Calu3 (cell line): ENCODE measurements at regions not wholly inside any gene's neighbourhood (a gene's known extent, or its start where the extent isn't known, plus 50 kb on each side); places are given as distances from the start of the nearest gene placed in this dataset.
"Not testable (repeated sequence)": the region's sequence is repeated elsewhere in the genome, so short reads cannot be mapped to it uniquely, and the experiment has no call there.

ENCODE experiments used
- BruUV-seq: library from RNA; stranded (reverse); fragments of 400-500 nt; replicated peaks from 2 replicates; lab custom pipeline; 2021; lab: Mats Ljungman, UMichigan
- CTCF ChIA-PET: fragments of 300-600 bp; sonication (Branson Sonifier 250); formaldehyde crosslinking; loops from one replicate; lab custom pipeline; 2022; ENCODE audit warnings: antibody characterized with exemption; lab: Charles Lee
- DNase-seq: peaks from one replicate; pipeline ENCODE4 v3.0.0; 2022
- H3K27ac Mint-ChIP-seq: one replicate; pipeline ENCODE4 v1.8.0; 2022; ENCODE audit warnings: mixed read lengths; ENCODE audit not compliant: unreplicated experiment
- H3K27me3 Mint-ChIP-seq: one replicate; pipeline ENCODE4 v1.8.0; 2022; ENCODE audit warnings: mixed read lengths; ENCODE audit not compliant: unreplicated experiment
- H3K36me3 Mint-ChIP-seq: one replicate; pipeline ENCODE4 v1.8.0; 2022; ENCODE audit warnings: mild to moderate bottlenecking, moderate library complexity, mixed read lengths; ENCODE audit not compliant: insufficient read depth, unreplicated experiment
- H3K4me1 Mint-ChIP-seq: one replicate; pipeline ENCODE4 v1.8.0; 2022; ENCODE audit warnings: mild to moderate bottlenecking, low read depth, mixed read lengths; ENCODE audit not compliant: unreplicated experiment
- H3K4me3 Mint-ChIP-seq: one replicate; pipeline ENCODE4 v1.8.0; 2022; ENCODE audit warnings: mild to moderate bottlenecking, low read depth, moderate library complexity, mixed read lengths; ENCODE audit not compliant: unreplicated experiment
- H3K9me3 Mint-ChIP-seq: one replicate; pipeline ENCODE4 v1.8.0; 2022; ENCODE audit warnings: low read depth, mixed read lengths; ENCODE audit not compliant: unreplicated experiment
- CTCF ChIP-seq: fragments of 200-600 bp; IDR thresholded peaks from one replicate; pipeline ENCODE4 v1.8.0; 2022; ENCODE audit warnings: antibody characterized with exemption; ENCODE audit not compliant: unreplicated experiment
- intact Hi-C: fragments of 100-400 bp; cut with micrococcal nuclease; formaldehyde crosslinking; loops from one replicate; pipeline ENCODE4 v1.10.0; 2022; ENCODE audit not compliant: unreplicated experiment

GRCh38 chr14:46540986-46541385 is 110.6 kb downstream of the RPL10L start:
- Mint-ChIP-seq H3K27me3 (no peaks in the 10 kb centered on the region), H3K9me3 (peaks cover 7% of the 10 kb centered on the region), H3K4me1 (no peaks in the 10 kb centered on the region), H3K27ac (no peak overlapping the region), H3K36me3 (no peaks in the 10 kb centered on the region), H3K4me3 (no peak overlapping the region)
- CTCF ChIA-PET: no interaction called here
- intact Hi-C loops: no loop called here
- TF ChIP-seq CTCF: no peak
- DNase-seq: no peak
- BruUV-seq: no TSS peak

DNA sequence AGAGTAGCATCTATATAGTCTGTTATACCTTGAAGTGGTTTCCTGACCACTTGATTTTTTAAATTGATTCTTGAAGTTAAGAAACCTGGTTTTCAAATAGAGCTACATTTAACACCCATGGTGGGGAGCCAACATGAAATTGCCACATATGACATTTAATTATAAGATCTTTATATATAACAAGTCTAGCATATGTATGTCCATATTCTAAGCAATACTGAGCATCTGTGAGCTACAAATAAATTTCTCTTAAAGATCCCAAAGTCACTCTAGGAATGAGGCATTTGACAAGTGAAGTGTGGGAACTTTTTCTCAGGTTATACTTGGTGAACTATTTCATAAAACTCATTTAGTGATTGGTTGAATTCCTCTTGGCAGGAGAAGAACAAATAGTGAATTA is 132.5 kb downstream of the RPL10L start:
- BruUV-seq: no TSS peak
- CTCF ChIA-PET: no interaction called here

GRCh38 chr14:46508752-46509151 is 142.8 kb downstream of the RPL10L start:
- H3K4me1 Mint-ChIP-seq, H3K36me3 Mint-ChIP-seq, H3K9me3 Mint-ChIP-seq, H3K27ac Mint-ChIP-seq, intact Hi-C loops, H3K4me3 Mint-ChIP-seq, DNase-seq, BruUV-seq, H3K27me3 Mint-ChIP-seq, CTCF ChIA-PET: not testable (repeated sequence)

More for the DNA sequence above, 132.5 kb downstream of the RPL10L start:
- no peaks in the 10 kb centered on the region for H3K27me3 Mint-ChIP-seq
- H3K36me3 Mint-ChIP-seq: no peaks in the 10 kb centered on the region
- no peak for TF ChIP-seq CTCF
- H3K9me3 Mint-ChIP-seq: peaks cover 10% of the 10 kb centered on the region
- H3K4me1 Mint-ChIP-seq: no peaks in the 10 kb centered on the region
- no peak overlapping the region for H3K27ac Mint-ChIP-seq
- intact Hi-C loops: no loop called here
- no peak for DNase-seq
- no peak overlapping the region for H3K4me3 Mint-ChIP-seq

- H3K36me3 Mint-ChIP-seq: no peaks in the 10 kb centered on the region
- BruUV-seq: no TSS peak
- H3K9me3 Mint-ChIP-seq: no peaks in the 10 kb centered on the region
- DNase-seq: no peak
- no peak for TF ChIP-seq CTCF
- no peak overlapping the region for H3K4me3 Mint-ChIP-seq
- CTCF ChIA-PET: no interaction called here
- H3K27ac Mint-ChIP-seq: no peak overlapping the region
- H3K27me3 Mint-ChIP-seq: no peaks in the 10 kb centered on the region
- no peaks in the 10 kb centered on the region for H3K4me1 Mint-ChIP-seq
- intact Hi-C loops: no loop called here
These were observed 152.1 kb downstream of the RPL10L start for GRCh38 chr14:46499521-46499920.

DNA sequence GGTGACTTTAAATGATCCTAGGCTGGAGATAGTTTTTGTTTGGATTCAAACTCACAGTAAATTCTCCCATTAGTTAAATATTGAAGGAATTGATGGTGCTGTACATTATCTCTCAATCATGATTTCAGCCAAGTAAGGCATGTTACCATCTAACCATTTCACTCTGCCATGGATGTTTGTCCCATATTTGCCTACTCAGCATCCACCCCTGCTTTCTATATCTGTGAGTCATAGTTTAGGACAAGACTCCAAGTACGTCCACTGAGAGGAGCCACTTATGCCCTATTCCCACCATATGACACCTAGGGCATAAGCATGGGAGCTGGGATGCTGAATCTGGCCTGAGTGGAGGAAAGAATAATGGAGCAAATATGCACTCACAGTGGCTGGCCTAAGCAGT is 155.2 kb downstream of the RPL10L start:
- CTCF ChIA-PET: no interaction called here
- Mint-ChIP-seq H3K27ac (no peak overlapping the region), H3K36me3 (no peaks in the 10 kb centered on the region), H3K9me3 (peaks cover 2% of the 10 kb centered on the region), H3K27me3 (no peaks in the 10 kb centered on the region), H3K4me1 (no peaks in the 10 kb centered on the region), H3K4me3 (no peak overlapping the region)
- DNase-seq: no peak
- TF ChIP-seq CTCF: no peak
- no TSS peak for BruUV-seq
- intact Hi-C loops: no loop called here
